ENCODE measurements at regions not wholly inside any gene's neighbourhood (a gene's known extent, or its start where the extent isn't known, plus 50 kb on each side); places are given as distances from the start of the nearest gene placed in this dataset.
"Not testable (repeated sequence)": the region's sequence is repeated elsewhere in the genome, so short reads cannot be mapped to it uniquely, and the experiment has no call there.

- Histone ChIP-seq H3K9me3 (replicated peaks in 1 of 3) (no peaks in the 10 kb centered on the region), H3K27ac (no peak overlapping the region), H3K27me3 (peaks cover 9% of the 10 kb centered on the region), H3K4me1 (replicated peaks in 1 of 2) (no peaks in the 10 kb centered on the region), H3K36me3 (replicated peaks in 1 of 2) (no peaks in the 10 kb centered on the region), H3K4me3 (no peak overlapping the region)
- 48 to 62% (median 52%) methylated on average over 20 to 27 of the region's 27 CpGs for WGBS, 4 donors
- peak in 1 of 7 donors; percentile 15 for DNase-seq
- intact Hi-C loops (cut with DNase I), result no loop called here
- no peak for TF ChIP-seq POLR2A (IDR thresholded peaks at IDR 0.05)
- TF ChIP-seq, protein P1, sequence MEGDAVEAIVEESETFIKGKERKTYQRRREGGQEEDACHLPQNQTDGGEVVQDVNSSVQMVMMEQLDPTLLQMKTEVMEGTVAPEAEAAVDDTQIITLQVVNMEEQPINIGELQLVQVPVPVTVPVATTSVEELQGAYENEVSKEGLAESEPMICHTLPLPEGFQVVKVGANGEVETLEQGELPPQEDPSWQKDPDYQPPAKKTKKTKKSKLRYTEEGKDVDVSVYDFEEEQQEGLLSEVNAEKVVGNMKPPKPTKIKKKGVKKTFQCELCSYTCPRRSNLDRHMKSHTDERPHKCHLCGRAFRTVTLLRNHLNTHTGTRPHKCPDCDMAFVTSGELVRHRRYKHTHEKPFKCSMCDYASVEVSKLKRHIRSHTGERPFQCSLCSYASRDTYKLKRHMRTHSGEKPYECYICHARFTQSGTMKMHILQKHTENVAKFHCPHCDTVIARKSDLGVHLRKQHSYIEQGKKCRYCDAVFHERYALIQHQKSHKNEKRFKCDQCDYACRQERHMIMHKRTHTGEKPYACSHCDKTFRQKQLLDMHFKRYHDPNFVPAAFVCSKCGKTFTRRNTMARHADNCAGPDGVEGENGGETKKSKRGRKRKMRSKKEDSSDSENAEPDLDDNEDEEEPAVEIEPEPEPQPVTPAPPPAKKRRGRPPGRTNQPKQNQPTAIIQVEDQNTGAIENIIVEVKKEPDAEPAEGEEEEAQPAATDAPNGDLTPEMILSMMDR (IDR thresholded peaks at IDR 0.05), result no peak
Measured at GRCh38 chr14:106605548-106606448, 1079.4 kb downstream of the TMEM121 start.

DNA sequence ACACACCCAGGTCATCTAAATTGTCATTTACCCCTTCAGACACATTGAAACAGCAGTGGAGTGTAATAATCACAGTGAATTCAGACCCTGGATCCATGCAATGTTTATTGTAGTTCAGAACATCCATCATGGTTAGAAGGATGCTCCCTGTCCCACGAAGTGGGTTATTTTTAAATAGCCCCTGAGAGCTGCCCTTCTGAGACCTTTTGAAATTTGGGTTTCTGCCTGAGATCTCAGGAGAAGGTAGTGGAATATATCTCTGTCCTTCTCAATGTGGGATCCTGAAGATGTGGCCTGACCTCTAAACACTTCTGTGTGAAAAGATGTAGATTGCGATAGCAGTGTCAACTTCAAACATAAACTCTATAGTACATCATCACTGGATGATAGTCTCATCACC lies 1080.6 kb downstream of the TMEM121 start:
- Histone ChIP-seq H3K36me3 (replicated peaks in 1 of 2) (no peaks in the 10 kb centered on the region), H3K4me3 (no peak overlapping the region), H3K27me3 (peaks cover 9% of the 10 kb centered on the region), H3K4me1 (replicated peaks in 1 of 2) (no peaks in the 10 kb centered on the region), H3K9me3 (replicated peaks in 1 of 3) (no peaks in the 10 kb centered on the region), H3K27ac (no peak overlapping the region)
- no peak for TF ChIP-seq POLR2A (IDR thresholded peaks at IDR 0.05)
- intact Hi-C loops (cut with DNase I), result no loop called here
- 54 to 63% (median 62%) methylated on average over 2 of the region's 2 CpGs for WGBS, 4 donors
- no peak for DNase-seq

GRCh38 chr14:106610691-106611090 lies 1084.3 kb downstream of the TMEM121 start:
- Histone ChIP-seq H3K4me3 (no peak overlapping the region), H3K27me3 (no peaks in the 10 kb centered on the region), H3K9me3 (replicated peaks in 1 of 3) (no peaks in the 10 kb centered on the region), H3K36me3 (replicated peaks in 1 of 2) (no peaks in the 10 kb centered on the region), H3K4me1 (replicated peaks in 1 of 2) (no peaks in the 10 kb centered on the region), H3K27ac (no peak overlapping the region)
- TF ChIP-seq, protein P1 (IDR thresholded peaks at IDR 0.05), result no peak
- no peak for TF ChIP-seq POLR2A (IDR thresholded peaks at IDR 0.05)
- 38 to 61% (median 52%) methylated on average over 4 of the region's 4 CpGs for WGBS, 4 donors
- intact Hi-C loops (cut with DNase I), result no loop called here
- DNase-seq, result no peak

DNA sequence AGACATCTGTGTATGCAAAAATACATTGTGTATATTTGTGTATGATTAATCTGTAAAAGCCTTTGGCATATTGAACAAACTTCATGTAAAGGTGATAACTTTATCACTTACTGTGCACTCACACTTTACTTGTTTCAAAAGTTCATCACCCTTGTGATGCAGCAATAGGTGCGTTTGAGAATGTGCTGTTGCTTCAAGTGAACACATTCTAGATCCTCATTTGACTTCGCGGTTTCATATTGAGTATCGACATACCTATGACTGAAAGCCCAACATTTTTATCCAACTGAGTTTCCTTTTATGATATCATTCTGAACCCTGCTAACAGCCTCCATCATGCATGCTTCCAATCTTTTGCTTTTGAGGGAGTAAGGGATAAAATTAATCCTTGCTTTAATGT lies 1086.9 kb downstream of the TMEM121 start:
- no peak for DNase-seq
- intact Hi-C loops (cut with DNase I), result no loop called here
- no peaks in the 10 kb centered on the region for H3K4me1 ChIP-seq (replicated peaks in 1 of 2)
- H3K36me3 ChIP-seq (replicated peaks in 1 of 2), result no peaks in the 10 kb centered on the region
- 57 to 72% (median 64%) methylated on average over 4 of the region's 4 CpGs for whole genome bisulfite sequencing, 4 donors
- no peaks in the 10 kb centered on the region for H3K27me3 ChIP-seq
- H3K4me3 ChIP-seq, result no peak overlapping the region
- no peak overlapping the region for H3K27ac ChIP-seq
- H3K9me3 ChIP-seq (replicated peaks in 1 of 3), result no peaks in the 10 kb centered on the region
- no peak for TF ChIP-seq POLR2A (IDR thresholded peaks at IDR 0.05)

DNA sequence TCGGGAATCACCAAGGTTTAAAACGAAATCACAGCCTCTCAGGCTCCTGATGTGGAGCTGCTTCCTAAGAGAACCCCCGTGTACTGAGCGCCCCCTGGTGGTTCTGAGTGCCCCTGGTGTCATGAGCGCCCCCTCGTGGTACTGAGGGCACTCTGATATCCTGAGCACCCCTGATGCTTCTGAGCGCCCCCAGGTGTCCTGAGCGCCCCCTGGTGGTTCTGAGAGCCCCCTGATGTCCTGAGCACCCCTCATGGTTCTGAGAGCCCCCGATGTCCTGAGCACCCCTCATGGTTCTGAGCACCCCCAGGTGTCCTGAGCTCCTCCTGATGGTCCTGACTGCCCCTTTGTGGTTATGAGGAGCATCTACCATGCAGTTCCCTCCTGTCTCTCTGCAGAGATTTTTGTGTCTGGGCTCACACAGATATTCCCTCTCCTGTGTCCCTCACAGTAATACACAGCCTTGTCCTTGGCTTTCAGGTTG lies 1092.1 kb downstream of the TMEM121 start:
- H3K9me3 ChIP-seq (replicated peaks in 1 of 3); H3K27me3 ChIP-seq; H3K4me1 ChIP-seq (replicated peaks in 1 of 2); H3K27ac ChIP-seq; H3K36me3 ChIP-seq (replicated peaks in 1 of 2); intact Hi-C loops (cut with DNase I); H3K4me3 ChIP-seq: not testable (repeated sequence)
- 46 to 98% (median 57%) methylated on average over 3 to 9 of the region's 9 CpGs for WGBS, 4 donors
- TF ChIP-seq, protein P1 (IDR thresholded peaks at IDR 0.05), result peak in 5 of 6 experiments; percentile 5 to 35 (median 27)
- DNase-seq, result peak; percentile 23 to 71 (median 35)
